ENCODE measurements at regions not wholly inside any gene's neighbourhood (a gene's known extent, or its start where the extent isn't known, plus 50 kb on each side); places are given as distances from the start of the nearest gene placed in this dataset.

DNA sequence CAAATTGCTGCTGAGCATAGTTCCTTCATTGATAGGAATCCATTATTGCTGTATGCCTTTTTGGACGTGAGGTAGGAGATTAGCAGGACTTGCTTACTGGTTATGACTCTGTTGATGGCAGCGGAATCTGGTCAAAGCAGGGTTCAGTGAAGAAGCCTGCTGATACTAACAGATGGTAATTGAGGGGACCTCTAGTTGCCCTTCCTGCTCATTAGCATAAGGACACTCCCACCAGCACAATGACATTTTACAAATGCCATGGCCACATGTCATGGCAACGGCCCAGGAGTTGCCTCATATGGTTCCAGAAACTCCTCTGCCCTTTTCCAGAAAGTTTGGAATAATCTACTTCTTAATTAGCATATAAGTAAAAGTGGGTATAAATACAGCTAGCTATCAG lies 417.5 kb downstream of the CDC14C start (continued):
- no peak for TF ChIP-seq JUNB (IDR thresholded peaks at IDR 0.05; ENCODE audit: unreplicated experiment)
- TF ChIP-seq, protein P1, sequence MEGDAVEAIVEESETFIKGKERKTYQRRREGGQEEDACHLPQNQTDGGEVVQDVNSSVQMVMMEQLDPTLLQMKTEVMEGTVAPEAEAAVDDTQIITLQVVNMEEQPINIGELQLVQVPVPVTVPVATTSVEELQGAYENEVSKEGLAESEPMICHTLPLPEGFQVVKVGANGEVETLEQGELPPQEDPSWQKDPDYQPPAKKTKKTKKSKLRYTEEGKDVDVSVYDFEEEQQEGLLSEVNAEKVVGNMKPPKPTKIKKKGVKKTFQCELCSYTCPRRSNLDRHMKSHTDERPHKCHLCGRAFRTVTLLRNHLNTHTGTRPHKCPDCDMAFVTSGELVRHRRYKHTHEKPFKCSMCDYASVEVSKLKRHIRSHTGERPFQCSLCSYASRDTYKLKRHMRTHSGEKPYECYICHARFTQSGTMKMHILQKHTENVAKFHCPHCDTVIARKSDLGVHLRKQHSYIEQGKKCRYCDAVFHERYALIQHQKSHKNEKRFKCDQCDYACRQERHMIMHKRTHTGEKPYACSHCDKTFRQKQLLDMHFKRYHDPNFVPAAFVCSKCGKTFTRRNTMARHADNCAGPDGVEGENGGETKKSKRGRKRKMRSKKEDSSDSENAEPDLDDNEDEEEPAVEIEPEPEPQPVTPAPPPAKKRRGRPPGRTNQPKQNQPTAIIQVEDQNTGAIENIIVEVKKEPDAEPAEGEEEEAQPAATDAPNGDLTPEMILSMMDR (conservative IDR thresholded peaks at IDR 0.05; ENCODE audit: low read depth in 2 of 2) = no peak

DNA sequence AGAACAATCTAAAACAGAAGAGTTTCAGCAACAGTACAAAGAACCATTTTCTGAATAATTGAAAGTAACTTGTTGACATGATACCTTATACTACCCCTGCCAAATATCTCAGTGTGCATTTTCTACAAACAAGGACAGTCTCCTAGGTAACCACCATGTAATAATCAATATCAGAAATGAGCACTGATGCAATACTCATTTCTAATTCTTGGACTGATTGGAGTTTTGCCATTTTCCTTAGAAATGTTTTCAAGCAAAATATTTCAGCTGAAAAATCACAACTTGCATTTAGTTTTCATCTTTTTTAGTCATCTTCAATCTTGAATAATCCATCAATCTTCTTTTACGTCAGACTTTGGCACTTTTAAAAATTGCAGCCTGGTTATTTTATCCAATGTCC lies 420.2 kb downstream of the CDC14C start:
- no peaks in the 10 kb centered on the region for H4K20me1 ChIP-seq (replicated peaks; ENCODE audit: insufficient read depth)
- no peak overlapping the region for H3K27ac ChIP-seq (ENCODE audit: low read depth)
- H3K9me3 Mint-ChIP-seq = peaks cover 18% of the 10 kb centered on the region
- H3K36me3 ChIP-seq (ENCODE audit: insufficient read depth) = no peaks in the 10 kb centered on the region
- ATAC-seq = no peak
- H3K4me1 Mint-ChIP-seq = peaks cover 3% of the 10 kb centered on the region; the same call in 2 of the 3 replicates
- H3K27me3 Mint-ChIP-seq (ENCODE audit: insufficient read depth, low read depth, poor library complexity) = no peaks in the 10 kb centered on the region
- peaks cover 7% of the 10 kb centered on the region for H3K4me1 ChIP-seq (ENCODE audit: insufficient read depth)
- no peak overlapping the region for H3K4me2 ChIP-seq
- no peaks in the 10 kb centered on the region for H3K79me2 ChIP-seq (replicated peaks; ENCODE audit: insufficient read depth)
- no peak overlapping the region for H3K4me3 ChIP-seq
- no peaks in the 10 kb centered on the region; the same call in 1 of the 2 replicates for H3K9me2 ChIP-seq (ENCODE audit: insufficient read depth)
- no peak overlapping the region for H3K27ac Mint-ChIP-seq
- no peak overlapping the region for H3K4me3 Mint-ChIP-seq
- no peaks in the 10 kb centered on the region for H3K27me3 ChIP-seq (ENCODE audit: insufficient read depth)
- no peak for DNase-seq (ENCODE audit: low spot score)
- peaks cover 18% of the 10 kb centered on the region; the same call in 2 of the 3 replicates for H3K36me3 Mint-ChIP-seq (ENCODE audit: low read depth)
- no peak overlapping the region for H2AFZ ChIP-seq
- H3F3A ChIP-seq (replicated peaks; ENCODE audit: low read depth) = no peaks in the 10 kb centered on the region
- TF ChIP-seq, protein P1 (conservative IDR thresholded peaks at IDR 0.05; ENCODE audit: low read depth in 2 of 2) = no peak
- TF ChIP-seq EZH2 (IDR thresholded peaks at IDR 0.05; ENCODE audit: low read depth, unreplicated experiment) = no peak
- no peak for TF ChIP-seq JUNB (IDR thresholded peaks at IDR 0.05; ENCODE audit: unreplicated experiment)
- TF ChIP-seq ZNF114 (CRISPR knock-in tag; IDR thresholded peaks at IDR 0.05) = no peak
- no peak for TF ChIP-seq NANOG (IDR thresholded peaks at IDR 0.05; ENCODE audit: borderline replicate concordance)
- TF ChIP-seq POLR2AphosphoS5 (IDR thresholded peaks at IDR 0.05; ENCODE audit: low read depth) = no peak
- no peak for TF ChIP-seq ZNF331 (CRISPR knock-in tag; IDR thresholded peaks at IDR 0.05; ENCODE audit: low read depth)
- TF ChIP-seq, protein P2, sequence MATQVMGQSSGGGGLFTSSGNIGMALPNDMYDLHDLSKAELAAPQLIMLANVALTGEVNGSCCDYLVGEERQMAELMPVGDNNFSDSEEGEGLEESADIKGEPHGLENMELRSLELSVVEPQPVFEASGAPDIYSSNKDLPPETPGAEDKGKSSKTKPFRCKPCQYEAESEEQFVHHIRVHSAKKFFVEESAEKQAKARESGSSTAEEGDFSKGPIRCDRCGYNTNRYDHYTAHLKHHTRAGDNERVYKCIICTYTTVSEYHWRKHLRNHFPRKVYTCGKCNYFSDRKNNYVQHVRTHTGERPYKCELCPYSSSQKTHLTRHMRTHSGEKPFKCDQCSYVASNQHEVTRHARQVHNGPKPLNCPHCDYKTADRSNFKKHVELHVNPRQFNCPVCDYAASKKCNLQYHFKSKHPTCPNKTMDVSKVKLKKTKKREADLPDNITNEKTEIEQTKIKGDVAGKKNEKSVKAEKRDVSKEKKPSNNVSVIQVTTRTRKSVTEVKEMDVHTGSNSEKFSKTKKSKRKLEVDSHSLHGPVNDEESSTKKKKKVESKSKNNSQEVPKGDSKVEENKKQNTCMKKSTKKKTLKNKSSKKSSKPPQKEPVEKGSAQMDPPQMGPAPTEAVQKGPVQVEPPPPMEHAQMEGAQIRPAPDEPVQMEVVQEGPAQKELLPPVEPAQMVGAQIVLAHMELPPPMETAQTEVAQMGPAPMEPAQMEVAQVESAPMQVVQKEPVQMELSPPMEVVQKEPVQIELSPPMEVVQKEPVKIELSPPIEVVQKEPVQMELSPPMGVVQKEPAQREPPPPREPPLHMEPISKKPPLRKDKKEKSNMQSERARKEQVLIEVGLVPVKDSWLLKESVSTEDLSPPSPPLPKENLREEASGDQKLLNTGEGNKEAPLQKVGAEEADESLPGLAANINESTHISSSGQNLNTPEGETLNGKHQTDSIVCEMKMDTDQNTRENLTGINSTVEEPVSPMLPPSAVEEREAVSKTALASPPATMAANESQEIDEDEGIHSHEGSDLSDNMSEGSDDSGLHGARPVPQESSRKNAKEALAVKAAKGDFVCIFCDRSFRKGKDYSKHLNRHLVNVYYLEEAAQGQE (IDR thresholded peaks at IDR 0.05; ENCODE audit: unreplicated experiment) = no peak
- TF ChIP-seq, protein P3, sequence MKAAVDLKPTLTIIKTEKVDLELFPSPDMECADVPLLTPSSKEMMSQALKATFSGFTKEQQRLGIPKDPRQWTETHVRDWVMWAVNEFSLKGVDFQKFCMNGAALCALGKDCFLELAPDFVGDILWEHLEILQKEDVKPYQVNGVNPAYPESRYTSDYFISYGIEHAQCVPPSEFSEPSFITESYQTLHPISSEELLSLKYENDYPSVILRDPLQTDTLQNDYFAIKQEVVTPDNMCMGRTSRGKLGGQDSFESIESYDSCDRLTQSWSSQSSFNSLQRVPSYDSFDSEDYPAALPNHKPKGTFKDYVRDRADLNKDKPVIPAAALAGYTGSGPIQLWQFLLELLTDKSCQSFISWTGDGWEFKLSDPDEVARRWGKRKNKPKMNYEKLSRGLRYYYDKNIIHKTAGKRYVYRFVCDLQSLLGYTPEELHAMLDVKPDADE (IDR thresholded peaks at IDR 0.05) = no peak
- TF ChIP-seq STAT1 (IDR thresholded peaks at IDR 0.05; ENCODE audit: unreplicated experiment) = no peak
- TF ChIP-seq EZH2phosphoT487 (IDR thresholded peaks at IDR 0.05; ENCODE audit: unreplicated experiment) = no peak

Measured in GM23338 (cell line).